Subcutaneous abdominal adipose tissue (tissue), 5 donors: ENCODE measurements at regions not wholly inside any gene's neighbourhood (a gene's known extent, or its start where the extent isn't known, plus 50 kb on each side); places are given as distances from the start of the nearest gene placed in this dataset.

Experiments
- H3K27ac ChIP-seq: one replicate; pipeline ENCODE4 v1.7.0; 2013; ENCODE audit warnings: low read depth, mild to moderate bottlenecking, inconsistent platforms, low read length, moderate library complexity
- H3K27me3 ChIP-seq, 5 donors: one replicate each; pipeline ENCODE4 v1.7.0; 2013; ENCODE audit warnings: low read length in 5 of 5, inconsistent platforms in 1 of 5; ENCODE audit not compliant: control insufficient read depth in 5 of 5, insufficient read depth in 4 of 5
- H3K36me3 ChIP-seq, 5 donors: one replicate each; pipeline ENCODE4 v1.7.0; 2013; ENCODE audit warnings: low read length in 5 of 5; ENCODE audit not compliant: control insufficient read depth in 5 of 5, insufficient read depth in 5 of 5
- H3K4me1 ChIP-seq, 5 donors: one replicate each; pipeline ENCODE4 v1.7.0; 2013; ENCODE audit warnings: low read length in 5 of 5, mild to moderate bottlenecking in 3 of 5, moderate library complexity in 1 of 5; ENCODE audit not compliant: control insufficient read depth in 5 of 5, insufficient read depth in 5 of 5
- H3K4me3 ChIP-seq, 5 donors: one replicate each; pipeline ENCODE4 v1.7.0; 2013; ENCODE audit warnings: low read length in 5 of 5, low read depth in 1 of 5
- H3K9ac ChIP-seq, 5 donors: one replicate each; pipeline ENCODE4 v1.7.0; 2013; ENCODE audit warnings: low read length in 5 of 5, mild to moderate bottlenecking in 4 of 5, moderate library complexity in 3 of 5
- H3K9me3 ChIP-seq, 5 donors: one replicate each; pipeline ENCODE4 v1.7.0; 2013; ENCODE audit warnings: low read length in 5 of 5; ENCODE audit not compliant: control insufficient read depth in 5 of 5
- donor health status: healthy.
- donor health status: healthy.
- donor health status: healthy.
- donor health status: healthy.
- donor health status: healthy.

DNA sequence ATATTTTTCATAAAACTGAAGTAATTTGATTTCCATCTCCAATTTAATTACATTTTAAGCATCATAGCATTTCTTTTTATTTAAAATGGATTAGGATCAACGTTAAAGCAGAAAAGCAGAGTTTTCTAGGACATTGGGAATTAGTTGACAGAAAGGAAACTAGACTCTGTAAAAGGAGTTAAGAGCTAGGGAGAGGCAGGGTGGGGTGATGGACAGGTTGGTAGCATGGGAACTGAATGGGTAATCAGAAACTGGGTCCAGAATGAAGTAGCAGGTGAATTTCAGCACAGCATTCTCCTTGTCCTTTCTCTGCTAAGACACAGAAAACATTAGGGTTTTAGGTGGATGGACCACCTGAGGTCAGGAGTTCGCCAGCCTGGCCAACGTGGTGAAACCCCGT, 97.6 kb downstream of the ANAPC4 start:
- Histone ChIP-seq H3K27me3 (no peaks in the 10 kb centered on the region), H3K27ac (no peak overlapping the region), H3K4me1 (no peaks in the 10 kb centered on the region), H3K9me3 (peaks cover 0 to 10% (median 0%) of the 10 kb centered on the region in 5 donors), H3K36me3 (peaks cover 0 to 2% (median 0%) of the 10 kb centered on the region in 5 donors), H3K9ac (no peak overlapping the region), H3K4me3 (no peak overlapping the region)

GRCh38 chr4:25477221-25477620, 100.2 kb downstream of the ANAPC4 start:
- Histone ChIP-seq H3K9me3 (peaks cover 0 to 6% (median 0%) of the 10 kb centered on the region in 5 donors), H3K36me3 (no peaks in the 10 kb centered on the region), H3K4me1 (no peaks in the 10 kb centered on the region), H3K27me3 (no peaks in the 10 kb centered on the region), H3K9ac (no peak overlapping the region), H3K27ac (no peak overlapping the region), H3K4me3 (no peak overlapping the region)

DNA sequence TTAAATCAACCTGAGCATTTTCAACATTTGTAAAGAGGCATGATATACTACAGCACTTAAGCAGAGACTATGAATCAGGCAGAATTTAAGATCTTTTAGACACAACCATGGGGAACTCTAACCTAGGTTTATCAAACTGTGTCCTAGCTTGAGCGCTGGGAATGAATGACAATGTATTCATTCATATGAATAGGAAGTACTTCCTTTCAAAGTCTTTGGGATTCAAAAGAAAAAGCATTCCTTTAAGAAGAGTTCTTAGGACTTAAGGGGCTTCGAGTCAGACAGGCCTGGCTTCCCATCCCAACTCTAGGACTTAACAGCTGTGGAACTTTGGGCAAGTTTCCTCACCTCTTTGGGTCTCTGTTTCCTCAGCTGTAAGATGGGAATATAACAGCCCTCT, 104.6 kb downstream of the ANAPC4 start:
- Histone ChIP-seq H3K27me3 (no peaks in the 10 kb centered on the region), H3K4me3 (no peak overlapping the region), H3K4me1 (no peaks in the 10 kb centered on the region), H3K27ac (no peak overlapping the region), H3K36me3 (no peaks in the 10 kb centered on the region), H3K9ac (no peak overlapping the region), H3K9me3 (peaks cover 0 to 6% (median 0%) of the 10 kb centered on the region in 5 donors)

GRCh38 chr4:25484243-25484721, 107.2 kb downstream of the ANAPC4 start:
- H3K36me3 ChIP-seq, result no peaks in the 10 kb centered on the region
- peaks cover 0 to 18% (median 9%) of the 10 kb centered on the region in 5 donors for H3K9me3 ChIP-seq
- no peak overlapping the region for H3K9ac ChIP-seq
- H3K27me3 ChIP-seq, result no peaks in the 10 kb centered on the region
- H3K4me1 ChIP-seq, result no peaks in the 10 kb centered on the region
- no peak overlapping the region for H3K4me3 ChIP-seq
- no peak overlapping the region for H3K27ac ChIP-seq

GRCh38 chr4:25485104-25485503, 108.0 kb downstream of the ANAPC4 start:
- H3K27ac ChIP-seq, result no peak overlapping the region
- no peak overlapping the region for H3K4me3 ChIP-seq
- no peaks in the 10 kb centered on the region for H3K36me3 ChIP-seq
- peaks cover 0 to 18% (median 9%) of the 10 kb centered on the region in 5 donors for H3K9me3 ChIP-seq
- H3K4me1 ChIP-seq, result no peaks in the 10 kb centered on the region
- H3K9ac ChIP-seq, result no peak overlapping the region
- H3K27me3 ChIP-seq, result no peaks in the 10 kb centered on the region

- no peak overlapping the region for H3K9ac ChIP-seq
- H3K27me3 ChIP-seq, result no peaks in the 10 kb centered on the region
- no peaks in the 10 kb centered on the region for H3K4me1 ChIP-seq
- H3K9me3 ChIP-seq, result peaks cover 0 to 18% (median 9%) of the 10 kb centered on the region in 5 donors
- H3K36me3 ChIP-seq, result no peaks in the 10 kb centered on the region
- H3K27ac ChIP-seq, result no peak overlapping the region
- no peak overlapping the region for H3K4me3 ChIP-seq
Observed at GRCh38 chr4:25486171-25486570, 109.1 kb downstream of the ANAPC4 start.

- H3K9me3 ChIP-seq, result peaks cover 0 to 18% (median 9%) of the 10 kb centered on the region in 5 donors
- no peaks in the 10 kb centered on the region for H3K4me1 ChIP-seq
- no peak overlapping the region for H3K9ac ChIP-seq
- H3K36me3 ChIP-seq, result no peaks in the 10 kb centered on the region
- H3K27ac ChIP-seq, result no peak overlapping the region
- no peak overlapping the region for H3K4me3 ChIP-seq
- no peaks in the 10 kb centered on the region for H3K27me3 ChIP-seq
Observed at GRCh38 chr4:25487155-25487554, 110.1 kb downstream of the ANAPC4 start.

GRCh38 chr4:25489253-25489797, 112.3 kb downstream of the ANAPC4 start:
- no peaks in the 10 kb centered on the region for H3K36me3 ChIP-seq
- H3K4me3 ChIP-seq, result no peak overlapping the region
- H3K4me1 ChIP-seq, result no peaks in the 10 kb centered on the region
- no peak overlapping the region for H3K9ac ChIP-seq
- peaks cover 0 to 18% (median 12%) of the 10 kb centered on the region in 5 donors for H3K9me3 ChIP-seq
- H3K27ac ChIP-seq, result no peak overlapping the region
- H3K27me3 ChIP-seq, result no peaks in the 10 kb centered on the region

GRCh38 chr4:25493466-25493865, 116.4 kb downstream of the ANAPC4 start:
- Histone ChIP-seq H3K9ac (no peak overlapping the region), H3K4me1 (no peaks in the 10 kb centered on the region), H3K27me3 (no peaks in the 10 kb centered on the region), H3K36me3 (no peaks in the 10 kb centered on the region), H3K9me3 (peaks cover 0 to 8% (median 3%) of the 10 kb centered on the region in 5 donors), H3K27ac (no peak overlapping the region), H3K4me3 (no peak overlapping the region)

- Histone ChIP-seq H3K4me3 (no peak overlapping the region), H3K9me3 (peaks cover 0 to 5% (median 3%) of the 10 kb centered on the region in 5 donors), H3K4me1 (no peaks in the 10 kb centered on the region), H3K27me3 (no peaks in the 10 kb centered on the region), H3K9ac (no peak overlapping the region), H3K36me3 (no peaks in the 10 kb centered on the region), H3K27ac (no peak overlapping the region)
Observed at GRCh38 chr4:25494166-25494565, 117.1 kb downstream of the ANAPC4 start.
